K562 (cell line): ENCODE measurements at regions not wholly inside any gene's neighbourhood (a gene's known extent, or its start where the extent isn't known, plus 50 kb on each side); places are given as distances from the start of the nearest gene placed in this dataset.

Experiments
- ATAC-seq: fragments of 200-7000 bp; cut with Tn5 transposase; 3 replicates; pipeline ENCODE4 v1.9.1; 2020; ENCODE audit warnings: moderate library complexity
- BruUV-seq: library from RNA; stranded (reverse); fragments of 400-500 nt; replicated peaks from 2 replicates; lab custom pipeline; 2021; lab: Mats Ljungman, UMichigan
- CTCF ChIA-PET: fragments of 300-600 bp; formaldehyde crosslinking; extraction: SDS; loops from one replicate; lab custom pipeline; 2021; ENCODE audit warnings: low intra/inter-chr PET ratio; lab: Yijun Ruan, JAX
- POLR2A ChIA-PET: fragments of 300-600, 350-650 bp; sonication (Branson Sonifier 250); formaldehyde crosslinking; extraction: SDS; loops from one replicate; lab custom pipeline; 2021; ENCODE audit warnings: antibody characterized with exemption, inconsistent platforms; lab: Yijun Ruan, JAX
- DNase-seq, 4 experiments: peaks; one replicate each; pipeline versions ENCODE4 v3.0.0 to v3.0.0-alpha.2; 2011 to 2018; ENCODE audit warnings: low spot score in 3 of 4, mixed read lengths in 3 of 4; ENCODE audit errors: extremely low read depth in 1 of 4
- FAIRE-seq: peaks from 2 replicates; lab custom pipeline; 2011; peaks lifted over from hg19 to GRCh38; lab: Jason Lieb, UNC
- H2AFZ ChIP-seq: 2 replicates; pipeline ENCODE4 v1.6.0; 2011; ENCODE audit warnings: low read depth, low read length, control low read depth, inconsistent platforms
- H3K27ac ChIP-seq: fragments of 200-600 bp; 3 replicates; pipeline ENCODE4 v1.8.0; 2011; ENCODE audit warnings: low read depth, mild to moderate bottlenecking, control low read depth, inconsistent platforms, low read length, moderate library complexity, mixed read lengths; ENCODE audit errors: extremely low read depth
- H3K27me3 ChIP-seq, 2 experiments: fragments of 300-600 bp in 1 of 2; 2 replicates in 1 of 2; 3 replicates in 1 of 2; pipeline versions ENCODE4 v1.6.0 to v1.8.0; 2011; ENCODE audit warnings: inconsistent platforms in 2 of 2, low read length in 2 of 2, mild to moderate bottlenecking in 1 of 2, mixed read lengths in 1 of 2, moderate library complexity in 1 of 2; ENCODE audit not compliant: control insufficient read depth in 2 of 2, insufficient read depth in 2 of 2
- H3K36me3 ChIP-seq: fragments of 300-600 bp; 3 replicates; pipeline ENCODE4 v1.8.0; 2011; ENCODE audit warnings: mild to moderate bottlenecking, low read length, inconsistent platforms; ENCODE audit not compliant: control insufficient read depth, insufficient read depth
- H3K4me1 ChIP-seq, 2 experiments: fragments of 200-600 bp in 1 of 2; replicated peaks in 1 of 2; 2 replicates in 1 of 2; 3 replicates in 1 of 2; pipeline versions ENCODE4 v1.5.1 to v1.8.0; 2011; ENCODE audit warnings: inconsistent platforms in 2 of 2, low read length in 2 of 2, mild to moderate bottlenecking in 1 of 2, mixed read lengths in 1 of 2, moderate library complexity in 1 of 2; ENCODE audit not compliant: control insufficient read depth in 2 of 2, insufficient read depth in 2 of 2
- H3K4me2 ChIP-seq: 2 replicates; pipeline ENCODE4 v1.6.1; 2011; ENCODE audit warnings: low read length, control low read depth, inconsistent platforms, mixed read lengths; ENCODE audit not compliant: insufficient read depth
- H3K4me3 ChIP-seq: fragments of 200-600 bp; sonication (generic), shearing (Covaris generic); 2 replicates; pipeline ENCODE4 v1.5.1; 2016; ENCODE audit warnings: control low read depth, inconsistent platforms
- H3K79me2 ChIP-seq: fragments of 200-600 bp; 3 replicates; pipeline ENCODE4 v1.8.0; 2011; ENCODE audit warnings: low read length, inconsistent platforms; ENCODE audit not compliant: control insufficient read depth, insufficient read depth
- H3K9ac ChIP-seq, 2 experiments: 2 replicates each; pipeline versions ENCODE4 v1.6.0 to v1.6.1; 2011; ENCODE audit warnings: low read depth in 2 of 2, low read length in 2 of 2, control low read depth in 1 of 2, inconsistent platforms in 1 of 2, mild to moderate bottlenecking in 1 of 2, mixed read lengths in 1 of 2; ENCODE audit not compliant: insufficient read depth in 1 of 2
- H3K9me1 ChIP-seq: one replicate; pipeline ENCODE4 v1.6.0; 2011; ENCODE audit warnings: inconsistent platforms, mild to moderate bottlenecking, low read length, moderate library complexity; ENCODE audit not compliant: control insufficient read depth, insufficient read depth
- H3K9me3 ChIP-seq: replicated peaks from 2 replicates; pipeline ENCODE4 v1.5.1; 2011; ENCODE audit warnings: low read depth, low read length, inconsistent platforms; ENCODE audit not compliant: control insufficient read depth, insufficient read depth
- H4K20me1 ChIP-seq: replicated peaks from 2 replicates; pipeline ENCODE4 v1.6.1; 2011; ENCODE audit warnings: low read length, inconsistent platforms, mixed read lengths; ENCODE audit not compliant: control insufficient read depth, insufficient read depth
- CCNT2 ChIP-seq: IDR thresholded peaks from 2 replicates; pipeline ENCODE4 v1.6.1; 2011; ENCODE audit warnings: borderline replicate concordance, low read depth, mild to moderate bottlenecking, moderate library complexity, mixed read lengths, low read length; ENCODE audit not compliant: insufficient read length; ENCODE audit errors: extremely low read depth
- EGR1 ChIP-seq: fragments of 450-650 bp; conservative IDR thresholded peaks from 2 replicates; pipeline ENCODE4 v1.6.1; 2017; ENCODE audit warnings: mild to moderate bottlenecking
- FOXJ3 ChIP-seq: sonication (generic); formaldehyde crosslinking; IDR thresholded peaks from 2 replicates; pipeline ENCODE4 v1.4.0; 2020; ENCODE audit warnings: mild to moderate bottlenecking, missing genetic modification reagents
- HDAC2 ChIP-seq: fragments of 450-650 bp; IDR thresholded peaks from 2 replicates; pipeline ENCODE4 v1.6.1; 2016; ENCODE audit warnings: mild to moderate bottlenecking
- KLF16 ChIP-seq: IDR thresholded peaks from 2 replicates; pipeline ENCODE4 v1.6.1; 2016; ENCODE audit warnings: antibody characterized with exemption
- MXD1 ChIP-seq: fragments of 250-450 bp; sonication (Bioruptor Pico); IDR thresholded peaks from 2 replicates; pipeline ENCODE4 v1.8.0; 2021; ENCODE audit warnings: borderline replicate concordance, mild to moderate bottlenecking, moderate library complexity; ENCODE audit not compliant: poor library complexity, severe bottlenecking
- TEAD4 ChIP-seq, 2 experiments: sonication (generic) in 1 of 2; formaldehyde crosslinking in 1 of 2; IDR thresholded peaks; 2 replicates each; pipeline versions ENCODE4 v1.6.1 to v1.8.0; 2012 to 2022; ENCODE audit warnings: borderline replicate concordance in 1 of 2, inconsistent platforms in 1 of 2, low read length in 1 of 2, mild to moderate bottlenecking in 1 of 2, missing genetic modification reagents in 1 of 2
- ZNF134 ChIP-seq: fragments of 250-450 bp; sonication (Bioruptor Pico); conservative IDR thresholded peaks from 2 replicates; pipeline ENCODE4 v1.4.0; 2020
- WGBS: fragments of 100-300 bp; shearing (Covaris generic); methylation state at CpG from one replicate; pipeline ENCODE4 v1.1.6; 2016; ENCODE audit warnings: low coverage, mixed read lengths; ENCODE audit not compliant: insufficient coverage; ENCODE audit errors: missing lambda C conversion rate; 5-methylcytosine and 5-hydroxymethylcytosine counted together
- in situ Hi-C: fragments of 300-500 bp; cut with MboI; formaldehyde crosslinking; loops from 4 replicates; pipeline ENCODE4 v1.15.0; 2018; ENCODE audit warnings: inconsistent platforms, mixed read lengths
- intact Hi-C: fragments of 100-400 bp; cut with micrococcal nuclease; formaldehyde crosslinking; loops from 2 replicates; pipeline ENCODE4 v1.14.2; 2022
- TF ChIP-seq, protein P1 (sequence below): fragments of 450-650 bp; IDR thresholded peaks from 2 replicates; pipeline ENCODE4 v1.6.1; 2018; ENCODE audit not compliant: partially characterized antibody

GRCh38 chr17:54180950-54181349 is 358.2 kb downstream of the KIF2B start:
- Histone ChIP-seq H3K9ac (no peak overlapping the region), H3K9me3 (no peaks in the 10 kb centered on the region), H3K27ac (no peak overlapping the region), H3K4me2 (no peak overlapping the region), H3K9me1 (no peaks in the 10 kb centered on the region), H3K79me2 (no peaks in the 10 kb centered on the region), H3K36me3 (no peaks in the 10 kb centered on the region), H3K27me3 (no peaks in the 10 kb centered on the region), H3K4me1 (no peaks in the 10 kb centered on the region), H2AFZ (no peak overlapping the region), H3K4me3 (no peak overlapping the region), H4K20me1 (no peaks in the 10 kb centered on the region)
- no peak for TF ChIP-seq CCNT2
- TF ChIP-seq ZNF134 (CRISPR knock-in tag), result no peak
- TF ChIP-seq MXD1 (CRISPR knock-in tag), result no peak
- no peak for TF ChIP-seq KLF16
- TF ChIP-seq, protein P1, sequence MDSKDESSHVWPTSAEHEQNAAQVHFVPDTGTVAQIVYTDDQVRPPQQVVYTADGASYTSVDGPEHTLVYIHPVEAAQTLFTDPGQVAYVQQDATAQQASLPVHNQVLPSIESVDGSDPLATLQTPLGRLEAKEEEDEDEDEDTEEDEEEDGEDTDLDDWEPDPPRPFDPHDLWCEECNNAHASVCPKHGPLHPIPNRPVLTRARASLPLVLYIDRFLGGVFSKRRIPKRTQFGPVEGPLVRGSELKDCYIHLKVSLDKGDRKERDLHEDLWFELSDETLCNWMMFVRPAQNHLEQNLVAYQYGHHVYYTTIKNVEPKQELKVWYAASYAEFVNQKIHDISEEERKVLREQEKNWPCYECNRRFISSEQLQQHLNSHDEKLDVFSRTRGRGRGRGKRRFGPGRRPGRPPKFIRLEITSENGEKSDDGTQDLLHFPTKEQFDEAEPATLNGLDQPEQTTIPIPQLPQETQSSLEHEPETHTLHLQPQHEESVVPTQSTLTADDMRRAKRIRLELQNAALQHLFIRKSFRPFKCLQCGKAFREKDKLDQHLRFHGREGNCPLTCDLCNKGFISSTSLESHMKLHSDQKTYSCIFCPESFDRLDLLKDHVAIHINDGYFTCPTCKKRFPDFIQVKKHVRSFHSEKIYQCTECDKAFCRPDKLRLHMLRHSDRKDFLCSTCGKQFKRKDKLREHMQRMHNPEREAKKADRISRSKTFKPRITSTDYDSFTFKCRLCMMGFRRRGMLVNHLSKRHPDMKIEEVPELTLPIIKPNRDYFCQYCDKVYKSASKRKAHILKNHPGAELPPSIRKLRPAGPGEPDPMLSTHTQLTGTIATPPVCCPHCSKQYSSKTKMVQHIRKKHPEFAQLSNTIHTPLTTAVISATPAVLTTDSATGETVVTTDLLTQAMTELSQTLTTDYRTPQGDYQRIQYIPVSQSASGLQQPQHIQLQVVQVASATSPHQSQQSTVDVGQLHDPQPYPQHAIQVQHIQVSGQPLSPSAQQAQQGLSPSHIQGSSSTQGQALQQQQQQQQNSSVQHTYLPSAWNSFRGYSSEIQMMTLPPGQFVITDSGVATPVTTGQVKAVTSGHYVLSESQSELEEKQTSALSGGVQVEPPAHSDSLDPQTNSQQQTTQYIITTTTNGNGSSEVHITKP, result no peak
- TF ChIP-seq TEAD4 (IDR thresholded peaks at IDR 0.05; ENCODE audit: low read length), result no peak
- no peak for TF ChIP-seq TEAD4 (CRISPR knock-in tag; IDR thresholded peaks at IDR 0.05; ENCODE audit: borderline replicate concordance)
- TF ChIP-seq HDAC2, result no peak
- TF ChIP-seq FOXJ3 (CRISPR knock-in tag), result no peak
- no peak for TF ChIP-seq EGR1
- CTCF ChIA-PET, result no interaction called here
- no peak for FAIRE-seq
- no peak for ATAC-seq
- 2% methylated on average over 4 of the region's 4 CpGs for WGBS
- POLR2A ChIA-PET, result no interaction called here
- no TSS peak for BruUV-seq
- in situ Hi-C loops, result no loop called here
- no peak for DNase-seq
- intact Hi-C loops, result no loop called here
